HG03095 (cell line): ENCODE measurements at regions not wholly inside any gene's neighbourhood (a gene's known extent, or its start where the extent isn't known, plus 50 kb on each side); places are given as distances from the start of the nearest gene placed in this dataset.
"Not testable (repeated sequence)": the region's sequence is repeated elsewhere in the genome, so short reads cannot be mapped to it uniquely, and the experiment has no call there.

Experiments
- ATAC-seq: cut with Tn5 transposase; IDR thresholded peaks from one replicate; pipeline ENCODE4 v1.9.1; 2021; ENCODE audit warnings: moderate library complexity; ENCODE audit not compliant: unreplicated experiment

- ATAC-seq = no peak
Measured at GRCh38 chr2:105540642-105541041, 141.8 kb upstream of the FHL2 start.

GRCh38 chr2:105539331-105539730 is 140.5 kb upstream of the FHL2 start:
- ATAC-seq = no peak

GRCh38 chr2:105538840-105539239 is 140.0 kb upstream of the FHL2 start:
- ATAC-seq = no peak

- ATAC-seq = no peak
Measured at GRCh38 chr2:105537920-105538319, 139.1 kb upstream of the FHL2 start.

GRCh38 chr2:105537466-105537865 is 138.6 kb upstream of the FHL2 start:
- ATAC-seq = no peak

GRCh38 chr2:105536175-105536574 is 137.3 kb upstream of the FHL2 start:
- ATAC-seq = no peak

GRCh38 chr2:105529258-105529657 is 130.4 kb upstream of the FHL2 start:
- ATAC-seq = not testable (repeated sequence)

GRCh38 chr2:105526000-105526925 is 127.4 kb upstream of the FHL2 start:
- ATAC-seq = no peak

- ATAC-seq = no peak
Measured at GRCh38 chr2:105525201-105525600, 126.3 kb upstream of the FHL2 start.

- ATAC-seq = no peak
Measured at GRCh38 chr2:105522645-105523044, 123.8 kb upstream of the FHL2 start.

GRCh38 chr2:105521616-105522015 is 122.8 kb upstream of the FHL2 start:
- ATAC-seq = no peak

- ATAC-seq = no peak
Measured at GRCh38 chr2:105521176-105521575, 122.3 kb upstream of the FHL2 start.

GRCh38 chr2:105519516-105519915 is 120.7 kb upstream of the FHL2 start:
- ATAC-seq = no peak

- no peak for ATAC-seq
Measured at GRCh38 chr2:105518897-105519296, 120.0 kb upstream of the FHL2 start.

- ATAC-seq = no peak
Measured at GRCh38 chr2:105517814-105518705, 119.2 kb upstream of the FHL2 start.

GRCh38 chr2:105515581-105516415 is 116.9 kb upstream of the FHL2 start:
- no peak for ATAC-seq

GRCh38 chr2:105514576-105514975 is 115.7 kb upstream of the FHL2 start:
- no peak for ATAC-seq

GRCh38 chr2:105510761-105511528 is 112.1 kb upstream of the FHL2 start:
- ATAC-seq = no peak

- ATAC-seq = no peak
Measured at GRCh38 chr2:105509269-105510086, 110.6 kb upstream of the FHL2 start.
